ENCODE measurements at regions not wholly inside any gene's neighbourhood (a gene's known extent, or its start where the extent isn't known, plus 50 kb on each side); places are given as distances from the start of the nearest gene placed in this dataset.

DNA sequence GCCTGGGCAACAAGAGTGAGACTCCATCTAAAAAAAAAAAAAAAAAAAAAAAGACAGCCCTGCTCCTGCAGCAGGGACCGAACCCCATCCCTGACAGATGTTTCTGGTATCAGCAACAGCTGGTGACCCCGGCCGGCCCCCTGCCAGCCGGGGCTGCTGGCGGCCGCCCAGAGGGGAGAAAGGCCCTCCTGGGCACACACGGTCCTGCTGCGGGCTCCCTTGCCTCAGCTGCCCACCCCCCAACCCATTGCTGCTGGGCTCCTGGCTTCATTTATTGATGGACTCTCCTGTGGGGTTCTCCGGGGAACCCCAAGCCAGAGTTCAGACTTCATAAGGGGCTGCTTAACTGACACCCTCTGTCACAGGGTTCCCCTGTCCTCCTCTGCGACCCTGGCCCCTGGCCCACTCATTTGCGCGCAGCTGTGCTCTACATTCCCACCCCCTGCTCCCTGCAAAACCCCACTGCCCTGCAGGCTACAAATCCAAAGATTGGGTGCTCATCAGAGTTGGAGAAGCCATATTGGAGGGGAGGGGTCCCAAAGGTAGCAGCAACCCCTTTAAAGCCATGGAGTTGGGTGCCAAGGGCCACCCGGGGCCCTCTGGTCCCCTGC, 103.6 kb upstream of the RTL1 start:
- Mint-ChIP-seq H3K27me3 (ENCODE audit: low read depth) (peaks cover 18% of the 10 kb centered on the region), H3K9me3 (peaks cover 0 to 4% of the 10 kb centered on the region in 2 donors), H3K36me3 (ENCODE audit: insufficient read depth in 2 of 2) (no peaks in the 10 kb centered on the region), H3K4me1 (ENCODE audit: low read depth) (no peaks in the 10 kb centered on the region), H3K4me3 (no peak overlapping the region), H3K27ac (no peak overlapping the region)
- ATAC-seq (replicated peaks in 1 of 2) = no peak
- no peak for DNase-seq

DNA sequence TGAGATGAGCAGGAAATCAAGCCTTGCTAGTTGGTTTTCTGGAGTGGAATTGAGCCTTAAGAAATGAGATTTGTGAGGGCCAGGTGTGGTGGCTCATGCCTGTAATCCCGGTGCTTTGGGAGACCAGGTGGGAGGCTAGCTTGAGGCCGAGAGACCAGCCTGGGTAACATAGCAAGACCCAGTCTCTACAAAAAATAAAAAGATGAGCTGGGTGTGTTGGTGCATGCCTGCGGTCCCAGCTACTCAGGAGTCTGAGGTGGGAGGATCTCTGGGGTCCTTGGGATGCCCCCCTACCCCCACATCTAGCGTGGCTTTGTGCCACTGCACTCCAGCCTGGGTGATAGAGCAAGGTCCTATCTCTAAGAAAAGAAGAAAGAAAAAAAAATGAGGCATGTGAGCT, 104.2 kb upstream of the RTL1 start:
- Mint-ChIP-seq H3K27ac (no peak overlapping the region), H3K4me1 (ENCODE audit: low read depth) (no peaks in the 10 kb centered on the region), H3K36me3 (ENCODE audit: insufficient read depth in 2 of 2) (peaks cover 0 to 2% of the 10 kb centered on the region in 2 donors), H3K9me3 (peaks cover 0 to 4% of the 10 kb centered on the region in 2 donors), H3K27me3 (ENCODE audit: low read depth) (peaks cover 18% of the 10 kb centered on the region), H3K4me3 (no peak overlapping the region)
- no peak for ATAC-seq (replicated peaks in 1 of 2)
- DNase-seq = no peak

DNA sequence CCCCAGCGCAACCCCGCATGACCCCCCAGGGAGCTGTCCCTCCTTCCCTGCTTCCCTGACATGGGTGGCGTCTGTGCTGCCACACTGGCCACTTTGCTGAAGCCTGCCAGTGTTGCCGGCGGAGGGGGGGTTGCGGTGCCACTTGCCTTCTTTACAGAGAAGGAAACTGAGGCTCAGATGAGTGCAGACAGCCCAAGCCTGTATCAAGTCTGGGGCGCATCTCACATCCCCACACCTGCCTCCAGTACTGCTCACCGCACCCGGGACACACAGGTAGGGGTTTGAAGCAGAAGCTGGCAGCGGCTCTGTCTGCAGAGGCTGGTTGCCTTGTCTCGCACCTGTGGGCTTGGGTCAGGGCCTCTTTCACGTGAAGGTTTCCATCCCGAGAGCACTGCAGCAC, 104.7 kb upstream of the RTL1 start:
- peaks cover 18% of the 10 kb centered on the region for H3K27me3 Mint-ChIP-seq (ENCODE audit: low read depth)
- DNase-seq = no peak
- peaks cover 0 to 4% of the 10 kb centered on the region in 2 donors for H3K9me3 Mint-ChIP-seq
- peaks cover 0 to 2% of the 10 kb centered on the region in 2 donors for H3K36me3 Mint-ChIP-seq (ENCODE audit: insufficient read depth in 2 of 2)
- H3K4me1 Mint-ChIP-seq (ENCODE audit: low read depth) = no peaks in the 10 kb centered on the region
- no peak overlapping the region for H3K27ac Mint-ChIP-seq
- no peak overlapping the region for H3K4me3 Mint-ChIP-seq
- ATAC-seq (replicated peaks in 1 of 2) = no peak

DNA sequence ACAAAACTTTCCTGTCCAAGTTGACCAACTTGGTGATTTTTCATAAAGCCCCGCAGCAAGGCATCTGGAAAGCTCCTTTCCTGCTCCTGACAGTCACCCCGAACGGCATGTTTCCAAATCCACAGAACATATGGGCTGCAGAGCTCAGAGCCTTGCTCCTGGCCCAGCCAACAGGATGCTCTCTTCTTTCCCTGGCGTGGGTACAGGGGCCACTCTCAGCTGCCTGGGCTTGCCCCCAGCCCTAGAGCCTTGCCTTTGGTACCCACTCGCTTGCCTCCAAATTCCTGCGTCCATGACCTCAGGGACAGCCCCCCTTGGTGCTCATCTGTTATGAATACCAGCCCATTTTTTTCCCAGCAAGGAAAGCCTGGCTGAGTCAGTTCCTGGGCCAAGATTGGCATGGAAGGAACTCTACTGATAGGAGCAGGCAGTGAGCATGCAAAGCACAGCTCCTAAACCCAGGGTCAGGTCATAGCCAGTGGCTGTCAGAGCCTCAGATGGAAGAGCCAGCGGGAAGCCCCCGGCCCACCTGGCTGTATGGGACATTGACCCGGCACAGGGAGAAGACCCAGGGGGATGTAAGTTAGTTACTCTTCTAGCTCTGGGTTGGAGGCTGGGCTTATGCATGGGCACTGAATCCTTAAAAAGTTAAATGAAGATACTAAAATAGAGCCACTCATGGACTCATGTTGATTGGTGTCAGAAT, 105.3 kb upstream of the RTL1 start:
- Mint-ChIP-seq H3K4me3 (no peak overlapping the region), H3K4me1 (ENCODE audit: low read depth) (no peaks in the 10 kb centered on the region), H3K36me3 (ENCODE audit: insufficient read depth in 2 of 2) (peaks cover 0 to 2% of the 10 kb centered on the region in 2 donors), H3K27ac (no peak overlapping the region), H3K9me3 (peaks cover 0 to 4% of the 10 kb centered on the region in 2 donors), H3K27me3 (ENCODE audit: low read depth) (peaks cover 18% of the 10 kb centered on the region)
- DNase-seq = no peak
- ATAC-seq (replicated peaks in 1 of 2) = no peak

DNA sequence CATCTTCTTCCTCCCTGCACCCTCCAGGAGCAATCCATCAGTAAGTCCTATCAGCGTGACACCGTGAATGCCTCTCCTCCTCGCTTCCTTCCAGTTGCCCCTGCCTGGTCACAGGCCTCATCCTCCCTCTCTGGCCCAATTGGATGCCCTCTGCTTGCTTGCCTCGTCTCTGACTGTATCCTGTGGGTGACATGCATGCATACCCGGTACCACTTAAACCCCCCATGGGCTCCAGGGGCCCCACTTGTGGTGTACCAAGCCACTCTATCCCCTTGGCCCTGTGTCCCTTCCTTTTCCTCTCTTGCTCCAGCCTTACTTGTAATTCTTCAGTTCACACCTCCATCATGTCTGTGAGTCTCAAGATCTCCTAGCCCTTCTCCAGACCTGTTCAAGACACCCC, 106.0 kb upstream of the RTL1 start:
- no peak for ATAC-seq (replicated peaks in 1 of 2)
- no peaks in the 10 kb centered on the region for H3K4me1 Mint-ChIP-seq (ENCODE audit: low read depth)
- no peak for DNase-seq

DNA sequence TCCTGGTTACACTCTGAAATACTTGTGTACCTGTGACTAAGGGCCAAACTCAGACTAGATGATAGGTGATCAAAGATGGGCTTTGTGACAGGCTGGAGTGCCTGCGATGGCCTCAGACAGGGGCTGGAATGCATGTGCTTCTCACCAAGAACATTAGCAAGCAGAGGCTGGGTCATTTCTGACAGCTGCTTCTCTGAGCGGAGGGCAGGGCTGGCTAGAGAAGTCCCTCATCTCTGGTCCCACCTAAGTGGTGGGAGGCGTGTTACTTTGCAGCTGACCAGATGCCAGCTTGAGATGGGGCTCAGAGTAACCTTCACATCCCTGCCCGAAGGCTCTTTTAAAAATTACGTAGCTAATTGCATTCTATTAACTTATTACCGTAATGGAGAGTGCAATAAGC, 106.8 kb upstream of the RTL1 start:
- Mint-ChIP-seq H3K4me1 (ENCODE audit: low read depth) (no peaks in the 10 kb centered on the region), H3K9me3 (peaks cover 0 to 4% of the 10 kb centered on the region in 2 donors), H3K27me3 (ENCODE audit: low read depth) (peaks cover 5% of the 10 kb centered on the region), H3K36me3 (ENCODE audit: insufficient read depth in 2 of 2) (peaks cover 0 to 2% of the 10 kb centered on the region in 2 donors), H3K4me3 (no peak overlapping the region), H3K27ac (no peak overlapping the region)
- DNase-seq = no peak
- ATAC-seq (replicated peaks in 1 of 2) = no peak

More for the DNA sequence above, 106.0 kb upstream of the RTL1 start:
- Mint-ChIP-seq H3K9me3 (peaks cover 0 to 4% of the 10 kb centered on the region in 2 donors), H3K4me3 (no peak overlapping the region), H3K36me3 (ENCODE audit: insufficient read depth in 2 of 2) (peaks cover 0 to 2% of the 10 kb centered on the region in 2 donors), H3K27me3 (ENCODE audit: low read depth) (peaks cover 12% of the 10 kb centered on the region), H3K27ac (no peak overlapping the region)

DNA sequence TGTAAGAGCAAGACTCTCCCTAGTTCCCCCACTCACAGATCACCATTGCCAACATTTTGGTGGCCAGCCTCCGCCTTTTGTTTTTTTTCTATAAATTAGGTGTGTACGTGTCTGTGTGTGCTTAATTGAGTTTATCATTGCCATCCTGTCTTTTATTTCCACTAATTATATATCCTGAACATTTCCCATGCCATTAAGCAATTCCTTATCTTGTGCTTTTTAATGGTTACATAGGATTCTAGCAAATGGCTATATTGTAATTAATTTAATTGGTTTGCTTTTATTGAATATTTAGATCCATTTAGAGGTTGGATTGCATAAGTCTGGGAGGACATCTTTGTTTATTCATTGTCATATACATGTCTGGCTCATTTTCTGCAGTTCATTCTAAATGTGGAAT, 107.3 kb upstream of the RTL1 start:
- ATAC-seq (replicated peaks in 1 of 2) (no peak), DNase-seq (no peak)
- H3K36me3 Mint-ChIP-seq (ENCODE audit: insufficient read depth in 2 of 2) = peaks cover 0 to 2% of the 10 kb centered on the region in 2 donors
- no peak overlapping the region for H3K4me3 Mint-ChIP-seq
- peaks cover 4% of the 10 kb centered on the region for H3K27me3 Mint-ChIP-seq (ENCODE audit: low read depth)
- H3K4me1 Mint-ChIP-seq (ENCODE audit: low read depth) = no peaks in the 10 kb centered on the region
- peaks cover 0 to 4% of the 10 kb centered on the region in 2 donors for H3K9me3 Mint-ChIP-seq
- H3K27ac Mint-ChIP-seq = no peak overlapping the region

DNA sequence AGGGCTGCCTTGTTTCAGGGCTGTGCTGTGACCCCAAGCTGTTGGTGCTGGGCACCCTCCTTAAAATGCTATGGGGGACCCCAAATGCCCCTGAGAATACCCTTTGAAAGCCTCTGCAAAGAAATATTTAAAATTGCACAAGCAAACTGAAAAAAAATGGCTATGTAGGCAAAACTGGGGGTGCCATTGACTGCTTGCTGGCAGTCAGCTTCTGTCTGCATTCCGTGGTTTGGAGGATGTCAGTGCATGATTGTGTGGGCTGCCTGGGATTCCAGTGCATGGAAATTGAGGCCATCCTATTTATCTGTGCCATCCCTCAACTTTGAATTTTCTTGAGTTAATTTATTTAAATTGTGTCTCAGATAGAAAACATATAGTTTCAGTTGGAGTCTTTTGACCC, 113.7 kb upstream of the RTL1 start:
- Mint-ChIP-seq H3K4me3 (no peak overlapping the region), H3K36me3 (ENCODE audit: insufficient read depth in 2 of 2) (peaks cover 0 to 2% of the 10 kb centered on the region in 2 donors), H3K27ac (no peak overlapping the region), H3K9me3 (peaks cover 0 to 3% of the 10 kb centered on the region in 2 donors), H3K27me3 (ENCODE audit: low read depth) (peaks cover 26% of the 10 kb centered on the region), H3K4me1 (ENCODE audit: low read depth) (no peaks in the 10 kb centered on the region)
- ATAC-seq (replicated peaks in 1 of 2) (no peak), DNase-seq (no peak)

DNA sequence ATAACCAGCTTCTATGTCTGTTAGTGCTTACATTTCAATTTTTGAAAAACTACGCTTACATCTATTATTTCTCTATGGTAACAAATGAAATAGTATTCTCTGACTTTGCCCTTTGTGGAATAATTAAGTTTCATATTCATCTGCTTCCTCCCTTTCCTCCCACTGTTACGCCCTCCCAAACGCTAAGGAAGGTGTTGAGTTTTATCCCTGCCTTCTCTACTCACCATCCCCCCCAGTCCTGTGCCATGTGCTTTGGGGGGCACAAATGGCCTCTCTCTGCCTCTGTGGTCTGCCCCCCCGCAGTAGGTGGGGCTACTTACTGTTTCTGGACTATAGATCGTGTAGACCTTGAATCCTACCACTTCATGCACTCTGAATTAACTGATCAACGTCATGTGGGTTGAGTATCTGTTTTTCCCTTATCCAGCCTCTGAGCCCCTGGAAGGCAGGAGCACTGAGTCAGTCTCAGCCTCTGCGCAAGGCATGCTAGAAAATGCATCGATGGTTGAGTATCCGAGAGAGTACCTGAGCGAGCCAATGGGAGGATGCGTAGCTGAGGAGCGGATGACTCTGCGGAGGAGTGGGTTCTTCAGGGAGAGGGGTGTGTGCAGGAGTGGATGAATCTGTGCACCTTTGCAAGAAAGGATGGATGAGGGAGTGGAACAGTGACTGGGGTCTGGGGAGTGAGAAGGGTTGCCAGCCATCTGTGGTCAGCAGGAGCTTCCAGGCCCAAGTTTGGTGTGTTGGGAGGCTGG, 114.5 kb upstream of the RTL1 start:
- Mint-ChIP-seq H3K27ac (no peak overlapping the region), H3K9me3 (peaks cover 0 to 3% of the 10 kb centered on the region in 2 donors), H3K4me3 (no peak overlapping the region), H3K36me3 (ENCODE audit: insufficient read depth in 2 of 2) (no peaks in the 10 kb centered on the region), H3K27me3 (ENCODE audit: low read depth) (peaks cover 26% of the 10 kb centered on the region), H3K4me1 (ENCODE audit: low read depth) (no peaks in the 10 kb centered on the region)
- ATAC-seq (replicated peaks in 1 of 2) = no peak
- DNase-seq = no peak

DNA sequence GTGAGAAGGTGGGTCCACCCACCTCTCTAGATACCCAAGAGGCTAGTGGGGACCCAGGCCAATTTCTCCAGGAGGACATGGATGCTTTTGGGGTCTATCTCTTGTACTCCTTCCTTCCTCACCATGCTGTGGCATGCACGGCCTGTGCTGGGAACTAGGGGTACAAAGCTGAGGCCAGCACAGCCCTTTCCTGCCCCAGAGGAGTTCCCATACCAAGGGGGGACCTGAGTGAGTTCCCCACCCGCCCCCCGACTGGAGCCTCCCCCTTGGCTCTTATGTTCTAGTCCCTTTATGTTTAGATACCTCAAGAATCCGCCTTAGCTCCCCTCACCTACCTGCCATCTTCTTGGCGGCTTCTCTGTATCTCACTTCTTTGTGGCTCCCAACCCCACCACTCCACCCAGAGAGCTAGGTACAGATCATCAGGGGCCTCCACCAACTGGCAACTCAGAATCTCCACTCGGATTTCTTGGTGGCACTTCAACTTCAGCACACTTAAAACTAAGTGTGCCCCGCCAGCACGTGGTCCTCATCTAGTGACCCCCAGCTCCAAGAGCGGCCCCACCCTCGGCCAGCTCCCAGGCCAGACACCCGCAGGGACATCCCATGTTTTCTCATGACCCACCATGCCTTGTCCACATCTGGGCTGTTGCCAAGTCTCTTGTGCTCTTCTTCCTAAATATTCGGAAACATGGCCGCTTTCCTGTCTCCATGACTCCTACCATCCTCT, 115.2 kb upstream of the RTL1 start:
- no peak overlapping the region for H3K4me3 Mint-ChIP-seq
- H3K9me3 Mint-ChIP-seq = peaks cover 0 to 3% of the 10 kb centered on the region in 2 donors
- H3K27me3 Mint-ChIP-seq (ENCODE audit: low read depth) = peaks cover 26% of the 10 kb centered on the region
- DNase-seq (no peak), ATAC-seq (replicated peaks in 1 of 2) (no peak)
- H3K27ac Mint-ChIP-seq = no peak overlapping the region
- H3K36me3 Mint-ChIP-seq (ENCODE audit: insufficient read depth in 2 of 2) = no peaks in the 10 kb centered on the region
- H3K4me1 Mint-ChIP-seq (ENCODE audit: low read depth) = no peaks in the 10 kb centered on the region

DNA sequence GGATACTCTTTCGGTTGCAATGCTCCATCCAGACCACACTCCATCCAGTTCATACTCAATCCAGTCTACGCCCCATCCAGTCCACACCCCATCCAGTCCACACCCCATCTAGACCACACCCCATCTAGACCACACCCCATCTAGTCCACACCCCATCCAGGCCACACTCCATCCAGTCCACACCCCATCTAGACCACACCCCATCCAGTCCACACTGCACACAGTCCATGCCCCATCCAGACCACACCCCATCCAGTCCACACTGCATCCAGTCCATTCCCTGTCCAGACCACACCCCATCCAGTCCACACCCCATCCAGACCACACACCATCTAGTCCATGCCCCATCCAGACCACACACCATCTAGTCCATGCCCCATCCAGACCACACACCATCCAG, 116.0 kb upstream of the RTL1 start:
- Mint-ChIP-seq H3K27me3 (ENCODE audit: low read depth) (peaks cover 26% of the 10 kb centered on the region), H3K4me1 (ENCODE audit: low read depth) (no peaks in the 10 kb centered on the region), H3K9me3 (peaks cover 0 to 3% of the 10 kb centered on the region in 2 donors), H3K27ac (no peak overlapping the region), H3K4me3 (no peak overlapping the region), H3K36me3 (ENCODE audit: insufficient read depth in 2 of 2) (no peaks in the 10 kb centered on the region)
- DNase-seq (no peak), ATAC-seq (replicated peaks in 1 of 2) (no peak)

DNA sequence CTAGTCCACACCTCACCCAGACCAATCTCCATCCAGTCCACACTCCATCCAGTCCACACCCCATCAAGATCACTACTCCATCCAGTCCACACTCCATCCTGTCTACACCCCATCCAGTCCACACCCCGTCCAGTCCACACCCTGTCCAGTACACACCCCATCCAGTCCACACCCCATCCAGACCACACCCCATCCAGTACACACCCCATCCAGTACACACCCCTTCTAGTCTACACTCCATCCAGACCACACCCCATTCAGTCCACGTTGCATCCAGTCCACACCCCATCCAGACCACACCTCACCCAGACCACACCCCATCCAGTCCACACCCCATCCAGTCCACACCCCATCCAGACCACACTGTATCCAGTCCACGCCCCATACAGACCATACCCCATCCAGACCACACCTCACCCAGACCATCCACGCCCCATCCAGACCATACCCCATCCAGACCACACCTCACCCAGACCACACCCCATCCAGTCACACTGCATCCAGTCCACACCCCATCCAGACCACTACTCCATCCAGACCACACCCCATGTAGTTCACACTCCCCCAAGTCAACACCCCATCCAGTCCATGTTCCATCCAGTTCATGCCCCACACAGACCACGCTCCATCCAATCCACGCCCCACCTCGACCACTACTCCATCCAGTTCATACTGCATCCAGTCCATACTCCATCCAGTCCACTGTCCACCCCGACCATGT, 116.6 kb upstream of the RTL1 start:
- H3K4me3 Mint-ChIP-seq = no peak overlapping the region
- DNase-seq (no peak), ATAC-seq (replicated peaks in 1 of 2) (no peak)
- no peak overlapping the region for H3K27ac Mint-ChIP-seq
- peaks cover 0 to 3% of the 10 kb centered on the region in 2 donors for H3K9me3 Mint-ChIP-seq
- H3K36me3 Mint-ChIP-seq (ENCODE audit: insufficient read depth in 2 of 2) = no peaks in the 10 kb centered on the region
- peaks cover 26% of the 10 kb centered on the region for H3K27me3 Mint-ChIP-seq (ENCODE audit: low read depth)
- no peaks in the 10 kb centered on the region for H3K4me1 Mint-ChIP-seq (ENCODE audit: low read depth)

All from activated T-cell treated with anti-CD3 and anti-CD28 coated beads, Interleukin-2, amount 50 U/mL, for 72 hours (primary cell).